Activated CD8-positive, alpha-beta T cell treated with anti-CD3 and anti-CD28 coated beads for 36 hours (primary cell): ENCODE measurements at regions not wholly inside any gene's neighbourhood (a gene's known extent, or its start where the extent isn't known, plus 50 kb on each side); places are given as distances from the start of the nearest gene placed in this dataset.

Experiments used
- ATAC-seq: fragments of 200-7000 bp; cut with Tn5 transposase; one replicate; pipeline ENCODE4 v1.10.0; 2021; ENCODE audit warnings: mild to moderate bottlenecking, moderate library complexity
- CTCF ChIA-PET: fragments of 350-600 bp; sonication (Branson Sonifier 250); formaldehyde crosslinking; loops from one replicate; lab custom pipeline; 2021; ENCODE audit warnings: antibody characterized with exemption; lab: Charles Lee
- POLR2A ChIA-PET: fragments of 350-600 bp; sonication (Branson Sonifier 250); formaldehyde crosslinking; loops from one replicate; lab custom pipeline; 2021; ENCODE audit warnings: antibody characterized with exemption; lab: Charles Lee
- DNase-seq: peaks from one replicate; pipeline ENCODE4 v3.0.0-alpha.2; 2020
- H3K27ac Mint-ChIP-seq: one replicate; pipeline ENCODE4 v1.8.0; 2021; ENCODE audit warnings: mild to moderate bottlenecking, mixed read lengths
- H3K27me3 Mint-ChIP-seq: one replicate; pipeline ENCODE4 v1.8.0; 2021; ENCODE audit warnings: mixed read lengths
- H3K36me3 Mint-ChIP-seq: one replicate; pipeline ENCODE4 v1.8.0; 2021; ENCODE audit warnings: low read depth, mixed read lengths
- H3K4me1 Mint-ChIP-seq: one replicate; pipeline ENCODE4 v1.8.0; 2021; ENCODE audit warnings: low read depth, mixed read lengths
- H3K4me3 Mint-ChIP-seq: one replicate; pipeline ENCODE4 v1.8.0; 2021; ENCODE audit warnings: mild to moderate bottlenecking, moderate library complexity, mixed read lengths
- H3K9me3 Mint-ChIP-seq: one replicate; pipeline ENCODE4 v1.8.0; 2021; ENCODE audit warnings: mixed read lengths
- intact Hi-C: fragments of 100-400 bp; cut with micrococcal nuclease; formaldehyde crosslinking; loops from one replicate; pipeline ENCODE4 v1.10.0; 2022
- TF ChIP-seq, protein P1 (sequence below): fragments of 200-600 bp; IDR thresholded peaks from one replicate; pipeline ENCODE4 v1.8.0; 2022; ENCODE audit warnings: antibody characterized with exemption, mild to moderate bottlenecking

DNA sequence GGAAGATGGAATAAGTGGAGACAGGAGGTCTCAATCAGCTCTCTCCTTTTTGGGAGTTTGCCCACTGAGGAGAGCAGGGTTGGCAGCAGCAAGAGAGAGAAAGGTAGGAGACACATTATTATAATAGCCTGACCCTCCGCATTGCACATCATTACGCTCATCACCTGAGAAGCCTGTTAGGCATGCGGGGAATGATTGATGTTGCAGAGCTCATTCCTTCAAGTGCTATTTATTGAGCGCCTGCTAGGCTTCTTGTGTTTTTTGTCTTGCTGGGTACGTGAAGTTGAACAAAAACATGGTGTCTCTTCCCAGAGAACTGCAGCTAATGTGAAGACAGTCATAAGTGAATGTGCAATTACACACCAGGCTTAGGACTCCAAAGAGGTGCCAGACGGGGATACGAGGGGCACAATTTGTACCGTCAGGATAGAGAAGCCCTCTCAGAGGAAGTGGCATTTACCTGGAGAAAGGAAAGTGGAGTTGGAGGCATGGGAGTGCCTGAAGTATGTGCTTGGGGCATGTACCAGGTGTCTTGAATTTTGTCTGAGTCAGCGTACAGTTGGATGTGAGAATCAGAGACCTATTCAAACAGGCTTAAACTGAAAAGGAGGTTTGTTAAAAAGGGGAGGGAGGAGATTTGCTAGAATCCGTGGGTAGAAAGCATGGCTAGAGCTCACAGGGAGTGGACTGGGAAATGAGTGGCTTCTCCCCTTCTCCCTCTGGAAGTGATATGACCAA, 90.2 kb upstream of the SOD3 start:
- no peak for ATAC-seq
- DNase-seq: no peak
- H3K4me1 Mint-ChIP-seq: no peaks in the 10 kb centered on the region
- no peak overlapping the region for H3K27ac Mint-ChIP-seq
- H3K36me3 Mint-ChIP-seq: no peaks in the 10 kb centered on the region
- H3K27me3 Mint-ChIP-seq: no peaks in the 10 kb centered on the region
- H3K9me3 Mint-ChIP-seq: no peaks in the 10 kb centered on the region
- POLR2A ChIA-PET: no interaction called here
- no peak overlapping the region for H3K4me3 Mint-ChIP-seq
- intact Hi-C loops: no loop called here
- TF ChIP-seq, protein P1, sequence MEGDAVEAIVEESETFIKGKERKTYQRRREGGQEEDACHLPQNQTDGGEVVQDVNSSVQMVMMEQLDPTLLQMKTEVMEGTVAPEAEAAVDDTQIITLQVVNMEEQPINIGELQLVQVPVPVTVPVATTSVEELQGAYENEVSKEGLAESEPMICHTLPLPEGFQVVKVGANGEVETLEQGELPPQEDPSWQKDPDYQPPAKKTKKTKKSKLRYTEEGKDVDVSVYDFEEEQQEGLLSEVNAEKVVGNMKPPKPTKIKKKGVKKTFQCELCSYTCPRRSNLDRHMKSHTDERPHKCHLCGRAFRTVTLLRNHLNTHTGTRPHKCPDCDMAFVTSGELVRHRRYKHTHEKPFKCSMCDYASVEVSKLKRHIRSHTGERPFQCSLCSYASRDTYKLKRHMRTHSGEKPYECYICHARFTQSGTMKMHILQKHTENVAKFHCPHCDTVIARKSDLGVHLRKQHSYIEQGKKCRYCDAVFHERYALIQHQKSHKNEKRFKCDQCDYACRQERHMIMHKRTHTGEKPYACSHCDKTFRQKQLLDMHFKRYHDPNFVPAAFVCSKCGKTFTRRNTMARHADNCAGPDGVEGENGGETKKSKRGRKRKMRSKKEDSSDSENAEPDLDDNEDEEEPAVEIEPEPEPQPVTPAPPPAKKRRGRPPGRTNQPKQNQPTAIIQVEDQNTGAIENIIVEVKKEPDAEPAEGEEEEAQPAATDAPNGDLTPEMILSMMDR: no peak
- CTCF ChIA-PET: interaction anchor here (0.8 kb wide), 1 partner anchor 18 kb away, joined by 3 read pairs; no protein-coding TSS in a partner anchor

DNA sequence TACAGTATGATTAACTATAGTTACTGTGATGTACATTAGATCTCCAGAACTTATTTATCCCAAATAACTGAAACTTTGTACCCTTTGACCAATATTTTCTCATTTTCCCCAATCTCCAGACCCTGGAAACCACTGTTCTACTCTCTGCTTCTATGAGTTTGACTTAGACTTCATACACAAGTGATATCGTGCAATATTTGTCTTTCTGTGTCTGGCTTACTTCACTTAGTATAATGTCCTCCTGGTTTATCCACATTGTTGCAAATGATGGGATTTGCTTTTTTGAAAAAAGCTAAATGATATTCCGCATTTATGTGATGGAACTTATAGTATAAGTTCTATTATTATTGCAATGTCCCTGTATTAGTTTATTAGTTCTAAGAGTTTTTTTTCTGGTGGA, 81.8 kb upstream of the SOD3 start:
- Mint-ChIP-seq H3K9me3 (peaks cover 17% of the 10 kb centered on the region), H3K36me3 (no peaks in the 10 kb centered on the region), H3K4me1 (no peaks in the 10 kb centered on the region), H3K27ac (no peak overlapping the region), H3K27me3 (peaks cover 3% of the 10 kb centered on the region), H3K4me3 (no peak overlapping the region)
- TF ChIP-seq, protein P1: no peak
- ATAC-seq (no peak), DNase-seq (no peak)
- ChIA-PET CTCF (no interaction called here), POLR2A (no interaction called here)
- intact Hi-C loops: no loop called here

DNA sequence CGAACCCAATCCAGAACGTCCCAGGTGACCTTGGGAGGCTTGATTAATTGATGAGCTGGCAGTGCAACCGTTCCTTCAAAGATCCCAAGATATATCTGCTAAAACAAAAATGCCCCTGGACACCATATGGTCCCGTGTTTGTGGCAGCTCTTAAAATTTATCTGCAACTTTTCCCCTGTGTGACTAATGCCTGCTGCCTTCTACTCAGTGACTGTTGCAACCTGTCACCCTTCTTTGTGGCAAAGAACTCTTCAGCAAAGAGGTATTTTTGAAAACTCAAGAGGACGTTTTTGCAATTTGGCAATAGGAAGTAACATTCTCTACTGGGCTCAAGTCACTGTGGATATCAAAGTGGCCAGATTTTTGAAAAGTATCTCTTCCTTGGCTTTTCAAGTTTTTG, 75.8 kb upstream of the SOD3 start:
- Mint-ChIP-seq H3K4me3 (no peak overlapping the region), H3K27me3 (peaks cover 1% of the 10 kb centered on the region), H3K27ac (no peak overlapping the region), H3K4me1 (no peaks in the 10 kb centered on the region), H3K9me3 (peaks cover 13% of the 10 kb centered on the region), H3K36me3 (no peaks in the 10 kb centered on the region)
- no peak for ATAC-seq
- POLR2A ChIA-PET: no interaction called here
- no peak for DNase-seq
- CTCF ChIA-PET: no interaction called here
- intact Hi-C loops: no loop called here
- TF ChIP-seq, protein P1: no peak

DNA sequence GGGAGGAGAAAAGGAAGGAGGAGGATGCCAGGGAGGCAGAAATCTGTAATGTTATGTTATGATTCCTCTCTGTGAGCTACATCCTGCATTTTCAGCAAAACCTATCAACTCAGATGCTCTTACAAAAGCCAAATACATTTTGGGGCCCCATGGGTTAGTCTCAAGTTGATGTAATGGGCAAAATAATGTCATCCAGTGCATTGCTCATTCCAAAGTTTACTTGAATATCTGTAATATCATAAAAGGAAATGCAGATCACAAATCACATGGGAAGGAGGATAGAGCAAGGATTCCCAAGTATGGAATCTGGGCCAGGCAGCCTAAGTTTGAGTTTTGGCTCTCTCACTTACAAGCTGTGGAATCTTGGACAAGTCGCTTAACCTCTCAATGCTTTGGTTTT, 74.9 kb upstream of the SOD3 start:
- ChIA-PET CTCF (no interaction called here), POLR2A (no interaction called here)
- no peak overlapping the region for H3K27ac Mint-ChIP-seq
- ATAC-seq (no peak), DNase-seq (no peak)
- H3K9me3 Mint-ChIP-seq: peaks cover 8% of the 10 kb centered on the region
- no peaks in the 10 kb centered on the region for H3K36me3 Mint-ChIP-seq
- TF ChIP-seq, protein P1: no peak
- H3K27me3 Mint-ChIP-seq: peaks cover 3% of the 10 kb centered on the region
- no peaks in the 10 kb centered on the region for H3K4me1 Mint-ChIP-seq
- intact Hi-C loops: no loop called here
- no peak overlapping the region for H3K4me3 Mint-ChIP-seq

DNA sequence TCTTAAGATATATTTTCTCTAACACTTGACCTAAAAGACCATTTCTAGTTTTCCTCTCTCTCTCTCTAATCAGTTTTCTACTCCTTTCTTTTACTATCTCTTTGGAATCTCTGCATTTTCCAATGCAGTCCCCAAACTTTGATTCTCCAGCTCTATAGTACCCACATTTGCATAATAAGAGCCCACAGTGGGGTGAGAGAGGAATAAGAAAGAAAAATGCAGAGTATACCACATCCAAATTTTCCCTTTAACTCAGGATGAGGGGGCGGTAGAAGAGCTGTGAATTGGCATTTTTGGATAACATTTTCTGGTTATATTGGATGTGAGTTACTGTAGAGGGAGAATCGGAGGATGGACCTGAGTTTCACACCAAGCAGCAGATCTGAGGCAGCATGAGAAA, 74.4 kb upstream of the SOD3 start:
- peaks cover 5% of the 10 kb centered on the region for H3K9me3 Mint-ChIP-seq
- TF ChIP-seq, protein P1: no peak
- intact Hi-C loops: no loop called here
- ChIA-PET POLR2A (no interaction called here), CTCF (no interaction called here)
- no peaks in the 10 kb centered on the region for H3K36me3 Mint-ChIP-seq
- H3K27me3 Mint-ChIP-seq: peaks cover 3% of the 10 kb centered on the region
- no peak overlapping the region for H3K27ac Mint-ChIP-seq
- ATAC-seq (no peak), DNase-seq (no peak)
- H3K4me3 Mint-ChIP-seq: no peak overlapping the region
- H3K4me1 Mint-ChIP-seq: no peaks in the 10 kb centered on the region
